ENCODE measurements at regions not wholly inside any gene's neighbourhood (a gene's known extent, or its start where the extent isn't known, plus 50 kb on each side); places are given as distances from the start of the nearest gene placed in this dataset.

DNA sequence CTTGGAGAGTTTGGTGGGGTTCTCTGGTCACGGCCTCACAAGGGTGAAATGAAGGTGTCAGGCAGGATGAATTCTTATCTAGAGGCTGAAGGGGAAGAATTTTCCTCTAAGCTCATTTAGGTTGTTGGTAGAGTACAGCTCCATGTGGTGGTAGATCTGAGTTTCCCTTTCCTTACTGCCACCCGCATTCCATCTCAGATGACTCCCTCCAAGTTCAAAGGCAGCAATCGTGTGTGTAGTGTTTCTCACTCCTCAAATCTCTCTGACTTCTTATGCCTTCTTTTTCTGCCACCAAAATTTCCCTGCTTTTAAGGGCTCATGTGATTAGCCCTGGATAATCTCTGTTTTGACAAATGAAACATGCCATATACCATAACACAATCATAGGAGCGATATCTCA, 135.5 kb upstream of the MYOCD start:
- no peak for DNase-seq (ENCODE audit: low spot score)

DNA sequence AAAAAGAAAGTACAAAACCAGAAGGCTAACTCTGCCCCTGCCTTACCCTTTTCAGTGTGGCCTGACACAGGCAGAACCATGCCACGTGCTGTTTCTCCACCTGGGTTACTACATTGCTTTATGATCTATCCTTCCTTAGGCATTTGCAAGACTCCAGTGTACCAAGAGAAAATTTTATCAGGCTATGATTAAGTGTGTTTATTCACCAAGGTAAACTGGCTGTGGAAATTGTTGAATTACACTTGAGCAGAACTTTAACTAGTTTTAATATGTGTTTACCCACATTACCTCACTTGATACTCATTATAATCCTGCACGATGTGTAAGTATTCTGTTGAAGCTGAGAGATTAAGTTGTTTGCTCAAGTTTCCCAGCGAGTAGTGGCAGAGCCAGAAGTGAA, 129.7 kb upstream of the MYOCD start:
- DNase-seq (ENCODE audit: low spot score), result no peak

DNA sequence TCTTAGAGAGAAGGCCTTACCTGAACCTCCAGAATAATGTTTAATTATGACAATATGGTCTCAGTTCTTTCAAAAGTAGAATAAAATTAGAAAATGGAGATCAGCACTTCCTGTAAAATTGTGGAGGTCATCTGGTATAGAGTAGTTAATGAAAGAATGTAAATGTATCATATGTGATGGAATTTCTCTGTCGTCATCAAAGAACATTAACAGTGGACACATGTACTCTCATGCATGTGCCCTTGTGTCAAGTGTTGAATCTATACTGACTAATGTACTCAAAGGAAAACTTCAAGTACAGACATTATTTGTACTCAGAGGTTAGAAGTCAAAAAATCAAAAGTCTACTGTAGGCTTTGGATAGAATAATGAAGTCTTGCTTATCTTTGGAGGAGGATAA, 129.2 kb upstream of the MYOCD start:
- no peak for DNase-seq (ENCODE audit: low spot score)

- DNase-seq (ENCODE audit: low spot score), result no peak
Observed at GRCh38 chr17:12537436-12537835, 128.3 kb upstream of the MYOCD start.

DNA sequence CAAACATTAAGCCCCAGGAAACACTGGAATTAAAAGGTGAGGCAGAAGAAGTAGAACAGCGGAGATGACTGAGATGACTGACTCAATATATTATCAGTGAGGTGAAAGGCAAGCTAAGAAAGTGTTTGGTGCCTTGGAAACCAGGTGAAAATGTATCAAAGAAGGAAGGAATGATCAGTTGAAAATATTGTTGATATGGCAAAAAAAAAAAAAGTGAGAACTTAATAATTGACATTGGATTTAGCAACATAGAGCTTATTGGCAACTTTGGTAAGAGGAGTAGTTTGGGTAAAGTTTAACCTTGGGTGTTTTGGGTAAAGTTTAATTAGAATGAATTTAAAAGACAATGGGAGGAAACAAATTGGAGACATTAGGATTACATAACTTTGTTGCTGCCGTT, 127.7 kb upstream of the MYOCD start:
- no peak for DNase-seq (ENCODE audit: low spot score)

GRCh38 chr17:12545877-12546513, 119.7 kb upstream of the MYOCD start:
- peak; percentile 32 for DNase-seq (ENCODE audit: low spot score)

GRCh38 chr17:12546983-12547382, 118.7 kb upstream of the MYOCD start:
- DNase-seq (ENCODE audit: low spot score), result no peak

GRCh38 chr17:12547831-12548230, 117.9 kb upstream of the MYOCD start:
- DNase-seq (ENCODE audit: low spot score), result no peak

GRCh38 chr17:12548558-12548957, 117.1 kb upstream of the MYOCD start:
- no peak for DNase-seq (ENCODE audit: low spot score)

DNA sequence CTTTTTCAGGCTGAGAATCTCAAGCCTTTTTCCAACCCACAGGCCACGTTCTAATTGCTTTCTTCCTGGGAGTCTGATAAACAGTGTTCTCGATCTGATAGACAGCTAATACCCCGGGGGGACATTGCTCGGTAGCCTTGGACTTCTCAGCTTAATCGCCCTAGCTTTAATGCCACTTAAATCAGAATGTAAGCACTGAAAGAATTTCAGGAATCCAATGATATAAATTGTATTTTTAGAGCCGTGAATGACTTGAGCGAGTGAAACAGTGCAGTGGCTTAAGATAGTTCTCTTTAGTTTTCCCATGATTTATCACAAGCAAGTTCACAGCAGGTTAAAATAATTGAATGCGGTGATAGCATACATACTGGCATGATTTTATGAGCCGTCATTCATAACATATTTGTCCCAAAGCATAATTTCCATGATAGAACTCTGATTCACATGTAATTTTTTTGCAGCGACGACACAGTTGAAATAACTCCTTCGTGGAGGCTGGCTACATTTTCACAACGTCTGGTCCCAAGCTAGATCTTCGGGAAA, 116.1 kb upstream of the MYOCD start:
- DNase-seq (ENCODE audit: low spot score), result no peak

- no peak for DNase-seq (ENCODE audit: low spot score)
Observed at GRCh38 chr17:12553625-12554024, 112.1 kb upstream of the MYOCD start.

DNA sequence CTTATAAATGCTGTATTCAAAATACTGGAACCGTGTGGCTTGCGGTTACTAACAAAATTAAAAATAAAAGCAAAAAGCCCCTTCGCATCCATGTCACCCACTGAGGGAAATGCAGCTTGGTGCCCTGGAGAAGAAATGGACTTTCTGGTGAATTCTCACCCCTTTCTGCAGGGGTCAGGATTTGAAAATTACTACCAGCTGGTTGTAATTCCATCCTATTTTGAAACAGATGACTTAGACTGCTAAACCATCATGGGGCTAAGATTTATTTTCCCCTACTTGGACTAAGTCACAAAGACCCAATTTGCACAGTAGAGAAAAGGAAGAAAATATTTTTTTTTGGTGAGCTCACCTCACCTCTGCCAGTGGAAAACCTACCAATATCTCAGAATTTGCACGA, 111.4 kb upstream of the MYOCD start:
- no peak for DNase-seq (ENCODE audit: low spot score)

DNA sequence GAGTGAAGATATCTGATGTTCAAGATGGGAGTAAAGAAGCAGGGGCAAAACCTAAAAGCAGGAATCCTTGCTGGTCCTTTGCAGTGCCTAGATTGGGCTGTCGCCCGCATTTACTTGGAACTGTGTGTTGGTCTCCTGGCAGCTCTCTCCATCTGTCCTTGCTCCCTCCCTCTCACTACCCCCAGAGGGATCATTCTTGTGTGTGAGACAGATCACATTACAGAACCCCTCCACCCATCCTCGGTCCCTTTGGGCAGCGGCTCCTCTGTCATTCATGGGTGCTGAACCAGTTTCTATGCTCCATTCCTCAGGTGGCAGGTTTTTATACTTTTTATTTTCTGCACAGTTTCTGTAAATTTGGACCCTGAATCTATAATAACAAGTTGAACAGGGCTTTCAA, 99.4 kb upstream of the MYOCD start:
- DNase-seq (ENCODE audit: low spot score), result no peak

- DNase-seq (ENCODE audit: low spot score), result no peak
Observed at GRCh38 chr17:12567077-12568053, 98.3 kb upstream of the MYOCD start.

DNA sequence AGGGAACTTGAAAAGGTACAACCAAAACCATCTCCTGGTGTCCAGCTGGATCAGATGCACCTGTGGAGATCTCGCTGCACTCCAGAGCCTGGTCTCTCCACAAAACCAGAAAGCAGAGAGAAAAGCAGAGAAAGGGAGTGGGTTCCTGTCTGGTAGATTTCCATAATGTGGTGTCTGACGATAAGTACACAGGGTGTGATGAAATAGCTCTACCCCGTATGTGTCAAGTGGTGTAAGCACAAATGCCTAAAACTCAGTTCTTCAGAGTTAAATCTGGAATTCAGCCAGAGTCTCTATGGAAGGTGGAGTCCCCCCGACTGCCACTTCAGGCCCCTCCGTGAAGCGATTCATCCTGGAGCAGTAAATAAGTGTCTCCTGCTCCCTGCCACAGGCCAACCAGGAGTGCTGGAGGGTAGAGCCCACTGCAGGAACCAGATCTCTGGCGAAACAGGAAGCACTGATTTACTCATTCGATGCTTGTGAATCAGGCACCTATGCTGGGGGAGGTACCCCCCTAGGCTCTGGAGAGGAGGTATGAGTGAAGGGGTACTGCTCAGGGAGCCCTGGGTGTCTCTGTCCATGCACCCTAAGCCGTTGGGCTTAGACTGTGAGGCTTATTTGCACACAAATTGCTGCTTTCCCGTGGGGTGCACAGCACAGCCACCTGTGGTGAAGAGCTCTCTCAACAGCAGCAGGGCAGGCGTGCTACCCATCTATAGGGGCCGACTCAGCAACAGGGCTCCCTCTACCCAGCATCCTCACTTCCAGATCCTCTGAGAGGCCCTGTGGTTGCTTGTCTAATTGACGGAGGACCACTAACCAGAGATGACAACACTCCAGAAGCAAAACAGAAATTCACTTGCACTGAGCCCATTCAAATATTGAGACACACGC, 97.1 kb upstream of the MYOCD start:
- DNase-seq (ENCODE audit: low spot score), result no peak

- DNase-seq (ENCODE audit: low spot score), result no peak
Observed at GRCh38 chr17:12571606-12572005, 94.1 kb upstream of the MYOCD start.

GRCh38 chr17:12574525-12574924, 91.2 kb upstream of the MYOCD start:
- DNase-seq (ENCODE audit: low spot score), result no peak

GRCh38 chr17:12575641-12576040, 90.0 kb upstream of the MYOCD start:
- no peak for DNase-seq (ENCODE audit: low spot score)

DNA sequence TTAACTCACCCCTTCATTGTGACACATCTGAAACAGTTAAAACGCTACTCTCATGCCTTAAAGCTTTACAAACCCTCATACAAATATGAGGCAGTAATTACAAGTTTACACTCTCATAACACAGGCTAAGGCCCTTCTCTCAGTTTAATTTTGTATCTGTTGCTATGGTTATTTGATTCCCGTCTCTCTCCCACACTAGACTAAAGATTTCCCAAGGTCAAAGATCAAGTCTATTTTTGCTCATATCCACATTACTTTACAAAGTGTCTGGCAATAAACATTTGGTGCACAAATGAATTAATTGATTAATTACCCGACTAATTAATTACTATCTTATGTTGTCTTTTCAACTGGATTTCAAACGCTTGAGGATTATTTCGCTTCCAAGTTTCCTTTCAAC, 86.4 kb upstream of the MYOCD start:
- DNase-seq (ENCODE audit: low spot score), result no peak

GRCh38 chr17:12580640-12581039, 85.0 kb upstream of the MYOCD start:
- DNase-seq (ENCODE audit: low spot score), result no peak

- no peak for DNase-seq (ENCODE audit: low spot score)
Observed at GRCh38 chr17:12584727-12585126, 81.0 kb upstream of the MYOCD start.

DNA sequence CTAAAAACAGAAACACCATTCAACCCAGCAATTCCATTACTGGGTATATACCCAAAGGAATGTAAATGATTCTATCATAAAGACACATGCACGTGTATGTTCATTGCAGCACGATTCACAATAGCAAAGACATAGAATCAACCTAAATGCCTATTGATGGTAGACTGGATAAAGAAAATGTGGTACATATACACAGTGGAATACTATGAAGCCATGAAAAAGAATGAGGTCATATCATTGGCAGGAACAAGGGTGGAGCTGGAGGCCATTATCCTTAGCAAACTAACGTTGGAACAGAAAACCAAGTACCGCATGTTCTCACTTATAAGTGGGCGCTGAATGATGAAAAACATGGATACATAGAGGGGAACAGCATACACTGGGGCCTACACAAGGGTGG, 77.2 kb upstream of the MYOCD start:
- DNase-seq (ENCODE audit: low spot score), result no peak
